HepG2 (cell line): ENCODE measurements at regions not wholly inside any gene's neighbourhood (a gene's known extent, or its start where the extent isn't known, plus 50 kb on each side); places are given as distances from the start of the nearest gene placed in this dataset.
A peak's percentile ranks its signal among the peaks of the same experiment; 100 is the strongest.

Experiments
- HNRNPL ChIP-seq: fragments of 200-400 bp; formaldehyde crosslinking; IDR thresholded peaks from 2 replicates; pipeline ENCODE4 v1.6.1; 2017; ENCODE audit warnings: mild to moderate bottlenecking, low read depth, low read length
- IRF2 ChIP-seq: IDR thresholded peaks from 2 replicates; pipeline ENCODE4 v1.6.1; 2018; ENCODE audit warnings: missing genetic modification reagents, missing compliant biosample characterization
- KDM2A ChIP-seq: sonication (generic); formaldehyde crosslinking; IDR thresholded peaks from 2 replicates; pipeline ENCODE4 v1.4.0; 2020; ENCODE audit warnings: low read depth, missing genetic modification reagents, borderline replicate concordance
- KLF11 ChIP-seq: IDR thresholded peaks from 2 replicates; pipeline ENCODE4 v1.6.1; 2016; ENCODE audit warnings: missing compliant biosample characterization
- MAZ ChIP-seq, 2 experiments: sonication (generic) in 1 of 2; formaldehyde crosslinking in 1 of 2; IDR thresholded peaks; 2 replicates each; pipeline versions ENCODE4 v1.5.0 to v1.6.1; 2012 to 2020; ENCODE audit warnings: low read depth in 2 of 2, mild to moderate bottlenecking in 2 of 2, borderline replicate concordance in 1 of 2, improper control_type of control experiment in 1 of 2, low read length in 1 of 2, missing genetic modification reagents in 1 of 2, moderate library complexity in 1 of 2
- MIXL1 ChIP-seq: IDR thresholded peaks from 2 replicates; pipeline ENCODE4 v1.6.1; 2016
- NFE2L1 ChIP-seq: sonication (generic); formaldehyde crosslinking; IDR thresholded peaks from 2 replicates; pipeline ENCODE4 v1.4.0; 2020; ENCODE audit warnings: missing genetic modification reagents, mild to moderate bottlenecking, borderline replicate concordance
- REXO4 ChIP-seq: sonication (generic); formaldehyde crosslinking; IDR thresholded peaks from 2 replicates; pipeline ENCODE4 v1.8.0; 2022; ENCODE audit warnings: missing genetic modification reagents, mild to moderate bottlenecking, borderline replicate concordance
- SOX13 ChIP-seq, 3 experiments: fragments of 450-650 bp in 1 of 3; sonication (generic) in 1 of 3; formaldehyde crosslinking in 1 of 3; IDR thresholded peaks in 2 of 3; conservative IDR thresholded peaks in 1 of 3; 2 replicates each; pipeline versions ENCODE4 v1.5.0 to v1.6.1; 2016 to 2020; ENCODE audit warnings: antibody characterized with exemption in 1 of 3, mild to moderate bottlenecking in 1 of 3, missing compliant biosample characterization in 1 of 3, missing genetic modification reagents in 1 of 3, moderate library complexity in 1 of 3
- TEAD3 ChIP-seq: optimal IDR thresholded peaks from 2 replicates; pipeline ENCODE3; 2016; ENCODE audit warnings: borderline replicate concordance
- TFDP1 ChIP-seq: IDR thresholded peaks from 2 replicates; pipeline ENCODE4 v1.6.1; 2016; ENCODE audit warnings: missing compliant biosample characterization, missing genetic modification reagents, borderline replicate concordance
- THAP7 ChIP-seq: sonication (generic); formaldehyde crosslinking; IDR thresholded peaks from 2 replicates; pipeline ENCODE4 v1.8.1; 2023; ENCODE audit warnings: mild to moderate bottlenecking, missing genetic modification reagents
- U2AF1 ChIP-seq: fragments of 200-400 bp; formaldehyde crosslinking; optimal IDR thresholded peaks from 2 replicates; pipeline ENCODE3; 2017; ENCODE audit warnings: mild to moderate bottlenecking, low read depth, low read length
- ZFP90 ChIP-seq: sonication (generic); formaldehyde crosslinking; IDR thresholded peaks from 2 replicates; pipeline ENCODE4 v1.8.0; 2022; ENCODE audit warnings: missing genetic modification reagents, mild to moderate bottlenecking, inconsistent platforms, borderline replicate concordance
- ZHX1 ChIP-seq: sonication (generic); formaldehyde crosslinking; IDR thresholded peaks from 2 replicates; pipeline ENCODE4 v1.8.1; 2022; ENCODE audit warnings: low read depth, mild to moderate bottlenecking, missing genetic modification reagents
- ZNF564 ChIP-seq: sonication (generic); formaldehyde crosslinking; IDR thresholded peaks from 2 replicates; pipeline ENCODE4 v1.8.1; 2023; ENCODE audit warnings: mild to moderate bottlenecking, missing genetic modification reagents
- ZNF788 ChIP-seq: sonication (generic); formaldehyde crosslinking; IDR thresholded peaks from 2 replicates; pipeline ENCODE4 v1.5.0; 2020; ENCODE audit warnings: mild to moderate bottlenecking, missing genetic modification reagents, borderline replicate concordance
- ZNF883 ChIP-seq: sonication (generic); formaldehyde crosslinking; IDR thresholded peaks from 2 replicates; pipeline ENCODE4 v1.5.1; 2020; ENCODE audit warnings: mild to moderate bottlenecking, missing genetic modification reagents; ENCODE audit errors: not compliant biosample characterization
- ZSCAN12 ChIP-seq: sonication (generic); formaldehyde crosslinking; IDR thresholded peaks from 2 replicates; pipeline ENCODE4 v1.9.0; 2021; ENCODE audit warnings: mild to moderate bottlenecking, missing genetic modification reagents
- TF ChIP-seq, protein P1 (sequence below): IDR thresholded peaks from 2 replicates; pipeline ENCODE4 v1.6.1; 2016; ENCODE audit warnings: low read depth, control low read depth
- TF ChIP-seq, protein P2 (sequence below): sonication (generic); formaldehyde crosslinking; IDR thresholded peaks from 2 replicates; pipeline ENCODE4 v1.4.0; 2020; ENCODE audit warnings: missing genetic modification reagents

- TF ChIP-seq IRF2 (CRISPR knock-in tag) (no peak), TFDP1 (no peak), MIXL1 (CRISPR knock-in tag) (peak; percentile 98), ZNF564 (CRISPR knock-in tag) (0 out of 2 replicates have a peak, but pooled peaks have one; percentile 23), KDM2A (CRISPR knock-in tag) (no peak), ZSCAN12 (no peak), KLF11 (CRISPR knock-in tag) (no peak), ZFP90 (CRISPR knock-in tag) (peak; percentile 60; the same call in 1 of the 2 replicates), SOX13 (IDR thresholded peaks at IDR 0.05) (no peak), SOX13 (CRISPR knock-in tag; conservative IDR thresholded peaks at IDR 0.05 in 1 of 2, IDR thresholded peaks at IDR 0.05 in 1 of 2) (no peak; a peak in 1 of 4 replicates), REXO4 (CRISPR knock-in tag) (no peak), NFE2L1 (CRISPR knock-in tag) (no peak), ZNF883 (CRISPR knock-in tag) (peak; percentile 13), U2AF1 (no peak), TEAD3 (CRISPR knock-in tag) (peak; percentile 48), ZHX1 (CRISPR knock-in tag) (no peak), THAP7 (CRISPR knock-in tag) (no peak), HNRNPL (peak; percentile 70; the same call in 1 of the 2 replicates), MAZ (IDR thresholded peaks at IDR 0.05; ENCODE audit: borderline replicate concordance, low read depth, low read length) (no peak), MAZ (CRISPR knock-in tag; IDR thresholded peaks at IDR 0.05; ENCODE audit: low read depth) (no peak), ZNF788 (CRISPR knock-in tag) (peak; percentile 14; the same call in 1 of the 2 replicates)
- TF ChIP-seq, protein P1, sequence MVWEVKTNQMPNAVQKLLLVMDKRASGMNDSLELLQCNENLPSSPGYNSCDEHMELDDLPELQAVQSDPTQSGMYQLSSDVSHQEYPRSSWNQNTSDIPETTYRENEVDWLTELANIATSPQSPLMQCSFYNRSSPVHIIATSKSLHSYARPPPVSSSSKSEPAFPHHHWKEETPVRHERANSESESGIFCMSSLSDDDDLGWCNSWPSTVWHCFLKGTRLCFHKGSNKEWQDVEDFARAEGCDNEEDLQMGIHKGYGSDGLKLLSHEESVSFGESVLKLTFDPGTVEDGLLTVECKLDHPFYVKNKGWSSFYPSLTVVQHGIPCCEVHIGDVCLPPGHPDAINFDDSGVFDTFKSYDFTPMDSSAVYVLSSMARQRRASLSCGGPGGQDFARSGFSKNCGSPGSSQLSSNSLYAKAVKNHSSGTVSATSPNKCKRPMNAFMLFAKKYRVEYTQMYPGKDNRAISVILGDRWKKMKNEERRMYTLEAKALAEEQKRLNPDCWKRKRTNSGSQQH (CRISPR knock-in tag) = no peak
- TF ChIP-seq, protein P2, sequence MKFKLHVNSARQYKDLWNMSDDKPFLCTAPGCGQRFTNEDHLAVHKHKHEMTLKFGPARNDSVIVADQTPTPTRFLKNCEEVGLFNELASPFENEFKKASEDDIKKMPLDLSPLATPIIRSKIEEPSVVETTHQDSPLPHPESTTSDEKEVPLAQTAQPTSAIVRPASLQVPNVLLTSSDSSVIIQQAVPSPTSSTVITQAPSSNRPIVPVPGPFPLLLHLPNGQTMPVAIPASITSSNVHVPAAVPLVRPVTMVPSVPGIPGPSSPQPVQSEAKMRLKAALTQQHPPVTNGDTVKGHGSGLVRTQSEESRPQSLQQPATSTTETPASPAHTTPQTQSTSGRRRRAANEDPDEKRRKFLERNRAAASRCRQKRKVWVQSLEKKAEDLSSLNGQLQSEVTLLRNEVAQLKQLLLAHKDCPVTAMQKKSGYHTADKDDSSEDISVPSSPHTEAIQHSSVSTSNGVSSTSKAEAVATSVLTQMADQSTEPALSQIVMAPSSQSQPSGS (CRISPR knock-in tag) = no peak
These were observed 51.0 kb upstream of the MSMB start (continued) for GRCh38 chr10:46096909-46097575.
